ENCODE measurements at regions not wholly inside any gene's neighbourhood (a gene's known extent, or its start where the extent isn't known, plus 50 kb on each side); places are given as distances from the start of the nearest gene placed in this dataset.

- CTCF ChIA-PET (ENCODE audit: low intra/inter-chr PET ratio, low total read pairs): no interaction called here
These were observed 681.0 kb upstream of the PCDH20 start for GRCh38 chr13:62096652-62097051.

More at GRCh38 chr13:62096652-62097051, 681.0 kb upstream of the PCDH20 start:
- Histone ChIP-seq H3K4me1 (ENCODE audit: insufficient read depth, low read length) (no peaks in the 10 kb centered on the region), H3K79me2 (ENCODE audit: insufficient read depth, low read length) (no peaks in the 10 kb centered on the region), H3K27ac (ENCODE audit: extremely low read length, insufficient read depth, low read length) (no peak overlapping the region), H3K4me2 (ENCODE audit: low read depth, low read length) (no peak overlapping the region), H3K9ac (ENCODE audit: insufficient read depth, low read depth, low read length) (no peak overlapping the region), H4K20me1 (ENCODE audit: insufficient read depth, low read length) (no peaks in the 10 kb centered on the region), H3K4me3 (replicated peaks in 1 of 3; ENCODE audit: insufficient read depth in 1 of 3, low read depth in 2 of 3, low read length in 3 of 3) (no peak overlapping the region), H3K36me3 (replicated peaks in 1 of 2; ENCODE audit: control insufficient read depth in 1 of 2, insufficient read depth in 2 of 2, low read length in 2 of 2) (no peaks in the 10 kb centered on the region), H3K9me3 (ENCODE audit: low read length) (no peaks in the 10 kb centered on the region), H2AFZ (ENCODE audit: low read length) (no peak overlapping the region), H3K27me3 (ENCODE audit: control insufficient read depth in 1 of 2, insufficient read depth in 2 of 2, low read length in 2 of 2) (no peaks in the 10 kb centered on the region)
- POLR2A ChIA-PET: no interaction called here
- in situ Hi-C loops (cut with HindIII; ENCODE audit: extremely low pct_ligation_motif_present, low pct_unique_long_range_greater_than_20kb) (no loop called here), intact Hi-C loops (cut with micrococcal nuclease; ENCODE audit: unreplicated experiment) (no loop called here)
- ATAC-seq: no peak
- FAIRE-seq: no peak
- TF ChIP-seq MIER2 (CRISPR knock-in tag; IDR thresholded peaks at IDR 0.05) (no peak), ZBTB26 (CRISPR knock-in tag; IDR thresholded peaks at IDR 0.05; ENCODE audit: borderline replicate concordance) (no peak), PLRG1 (conservative IDR thresholded peaks at IDR 0.05) (no peak), STAT6 (CRISPR knock-in tag; IDR thresholded peaks at IDR 0.05; ENCODE audit: borderline replicate concordance) (no peak), ZNF3 (CRISPR knock-in tag; IDR thresholded peaks at IDR 0.05) (no peak), CENPX (CRISPR knock-in tag; IDR thresholded peaks at IDR 0.05) (no peak), ZKSCAN8 (CRISPR knock-in tag; IDR thresholded peaks at IDR 0.05; ENCODE audit: borderline replicate concordance) (no peak), TFE3 (CRISPR knock-in tag; IDR thresholded peaks at IDR 0.05) (no peak)
- WGBS (ENCODE audit: low lambda C conversion rate): 9% methylated on average over 1 of the region's 1 CpG
- BruUV-seq (replicated peaks): no TSS peak
- DNase-seq (ENCODE audit: low spot score): no peak
